Right forelimb (tissue), 1 donor: ENCODE measurements at regions not wholly inside any gene's neighbourhood (a gene's known extent, or its start where the extent isn't known, plus 50 kb on each side); places are given as distances from the start of the nearest gene placed in this dataset.

Source experiments
- DNase-seq: peaks from one replicate; pipeline ENCODE4 v3.0.0-alpha.2; 2018

DNA sequence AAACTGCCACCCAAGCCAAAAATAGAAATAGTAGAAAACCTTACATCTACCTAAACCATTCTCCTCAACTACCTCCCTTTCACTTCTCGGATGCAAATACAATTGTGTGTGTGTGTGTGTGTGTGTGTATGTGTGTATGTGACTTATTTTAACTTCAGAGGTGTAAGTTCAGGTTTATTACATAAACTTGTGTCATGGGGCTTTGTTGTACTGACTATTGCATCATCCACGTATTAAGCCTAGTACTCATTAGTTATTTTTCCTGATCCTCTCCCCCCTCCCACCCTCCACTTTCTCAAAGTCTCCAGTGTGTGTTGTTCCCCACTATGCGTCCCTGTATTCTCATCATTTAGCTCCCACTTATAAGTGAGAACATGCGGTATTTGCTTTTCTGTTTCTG is 592.5 kb upstream of the ATP2B1 start:
- DNase-seq, result no peak

- no peak for DNase-seq
These were observed 591.0 kb upstream of the ATP2B1 start for GRCh38 chr12:90299666-90300065.

DNA sequence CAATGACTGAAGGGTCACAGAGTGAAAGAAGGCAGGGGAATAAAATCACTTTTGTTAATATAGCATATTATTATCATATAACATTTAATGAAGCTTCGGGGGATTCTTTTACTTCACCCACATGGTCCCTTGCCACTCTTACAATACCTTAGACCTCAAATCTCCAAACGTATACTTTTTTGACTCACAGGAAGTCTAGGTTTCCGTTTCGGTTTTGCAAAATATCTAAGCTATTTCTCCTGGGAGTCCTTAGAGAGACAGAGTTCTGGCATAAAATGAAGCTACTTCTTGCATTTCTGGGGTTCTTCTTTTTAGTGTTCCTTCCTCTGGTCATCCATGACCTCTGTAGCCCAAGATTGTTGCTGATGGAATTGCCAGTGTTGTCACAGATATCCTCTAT is 590.5 kb upstream of the ATP2B1 start:
- DNase-seq, result no peak

DNA sequence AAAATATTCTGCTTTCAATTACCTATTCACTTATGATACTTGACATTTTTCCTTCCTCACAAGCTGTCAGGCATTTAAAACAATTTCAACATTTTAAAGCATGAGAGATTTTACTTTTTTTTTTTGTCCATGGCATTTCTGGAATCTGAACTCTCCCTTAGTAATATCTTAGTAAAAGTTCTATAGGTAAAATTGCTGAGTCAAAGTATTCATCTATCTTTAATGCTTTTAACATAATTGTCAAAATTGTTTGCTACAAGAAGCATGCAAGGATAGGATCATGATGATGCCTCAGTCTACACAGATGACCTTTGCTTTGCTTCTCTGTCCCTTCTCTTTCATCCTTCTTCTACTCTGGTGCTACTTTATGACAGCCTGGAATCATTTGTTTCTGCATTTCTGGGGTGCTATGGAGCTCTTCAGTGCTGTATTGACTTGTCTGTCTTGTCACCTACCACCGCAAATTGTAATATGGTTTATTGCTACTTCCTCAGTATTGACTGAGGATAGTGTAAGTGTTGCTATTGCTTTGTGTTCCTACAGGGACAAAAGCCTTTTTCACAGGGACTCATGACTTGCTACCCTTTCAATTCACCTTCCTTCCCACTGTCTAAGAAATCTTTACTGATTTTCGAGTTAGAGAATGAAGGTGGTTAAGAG is 589.8 kb upstream of the ATP2B1 start:
- DNase-seq, result no peak

DNA sequence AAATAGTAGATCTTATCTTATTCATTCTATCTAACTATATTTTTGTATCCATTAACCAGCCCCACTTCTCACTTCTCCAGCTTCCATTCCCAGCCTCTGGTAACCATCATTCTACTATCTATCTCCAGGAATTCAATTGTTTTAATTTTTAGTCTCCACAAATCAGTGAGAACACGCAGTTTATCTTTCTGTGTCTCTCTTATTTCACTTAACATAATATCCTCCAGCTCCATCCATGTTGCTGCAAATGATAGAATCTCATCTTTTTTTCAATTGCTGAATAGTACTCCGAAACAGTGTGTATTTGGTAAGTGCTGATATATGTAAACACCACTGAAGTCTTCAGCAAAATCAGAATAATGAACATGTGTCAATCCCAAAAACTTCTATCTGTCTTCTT is 587.2 kb upstream of the ATP2B1 start:
- no peak for DNase-seq

DNA sequence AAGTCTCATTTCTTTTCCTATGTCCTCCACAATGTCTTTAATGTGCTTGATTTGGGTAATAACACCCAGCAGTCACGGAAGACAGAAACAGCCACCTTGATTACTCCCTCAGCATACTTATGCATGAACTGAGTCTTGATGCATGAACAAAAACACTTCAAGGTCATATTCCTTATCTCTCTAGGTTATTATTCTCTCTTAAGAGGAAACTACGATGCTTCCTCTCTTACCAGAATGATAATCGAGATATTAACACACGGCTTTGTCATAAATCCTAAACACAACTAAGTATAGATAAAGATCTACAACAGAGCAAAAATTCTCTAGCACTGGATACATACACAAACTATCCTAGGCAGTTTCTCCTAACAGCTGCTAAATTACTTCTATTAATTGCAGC is 583.5 kb upstream of the ATP2B1 start:
- no peak for DNase-seq

GRCh38 chr12:90290980-90291975 is 582.6 kb upstream of the ATP2B1 start:
- no peak for DNase-seq

DNA sequence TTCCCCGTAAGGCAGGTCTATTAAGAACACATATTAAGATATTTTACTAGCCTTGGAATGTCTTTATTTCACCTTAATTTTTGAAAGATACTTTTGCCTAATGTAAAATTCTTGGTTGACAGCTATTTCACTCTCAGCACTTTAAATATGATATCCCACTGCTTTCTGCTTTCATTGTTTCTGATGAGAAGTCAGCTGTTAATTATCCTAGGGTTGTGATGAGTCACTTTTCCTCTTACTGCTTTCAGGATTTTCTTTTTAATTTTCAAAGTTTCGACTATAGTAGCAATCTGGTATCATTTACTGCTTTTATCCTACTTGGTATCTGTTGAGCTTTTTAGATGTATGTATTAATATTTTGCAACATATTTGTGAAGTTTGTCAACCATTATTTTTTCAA is 578.9 kb upstream of the ATP2B1 start:
- DNase-seq, result no peak

GRCh38 chr12:90281154-90281868 is 572.7 kb upstream of the ATP2B1 start:
- DNase-seq, result no peak

- no peak for DNase-seq
These were observed 572.0 kb upstream of the ATP2B1 start for GRCh38 chr12:90280564-90281058.

- DNase-seq, result no peak
These were observed 571.4 kb upstream of the ATP2B1 start for GRCh38 chr12:90280033-90280432.

DNA sequence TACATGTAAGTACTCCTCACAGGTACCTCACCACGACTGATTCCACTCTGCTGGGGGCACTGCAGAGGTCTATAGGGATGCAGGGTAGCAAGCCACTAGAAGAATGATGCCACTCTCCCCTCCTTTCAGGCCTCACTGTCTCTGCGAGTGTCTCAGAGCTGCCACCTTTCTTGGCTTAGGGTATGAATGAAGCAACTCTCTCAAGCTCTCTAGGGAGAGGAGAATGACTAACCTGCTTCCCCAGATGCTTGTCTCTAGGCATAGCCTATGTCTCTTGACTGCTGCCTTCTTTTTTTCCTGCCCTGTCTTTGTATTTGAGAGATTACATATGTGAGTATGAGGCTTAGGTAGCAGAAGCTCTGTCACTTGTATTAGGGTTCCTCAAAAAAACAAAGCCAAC is 566.5 kb upstream of the ATP2B1 start:
- no peak for DNase-seq

GRCh38 chr12:90274407-90274806 is 565.8 kb upstream of the ATP2B1 start:
- no peak for DNase-seq

DNA sequence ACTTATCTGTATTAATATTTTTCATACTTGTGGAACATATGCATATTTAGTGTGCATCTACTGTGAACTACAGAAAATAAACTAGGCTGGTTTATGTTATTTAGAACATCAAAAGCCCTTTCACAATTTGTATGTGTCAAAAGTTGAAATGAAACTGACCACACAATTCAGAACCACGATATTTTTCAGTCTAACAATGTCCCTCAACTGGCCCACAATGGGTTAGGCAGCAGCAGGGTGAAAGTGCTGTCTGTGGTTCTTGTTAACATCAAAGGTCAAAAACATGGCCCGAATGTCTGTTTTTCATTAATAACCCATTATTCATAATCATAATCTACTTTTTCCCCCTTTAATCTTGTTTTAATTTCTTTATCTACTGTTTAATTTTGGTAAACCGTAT is 559.9 kb upstream of the ATP2B1 start:
- no peak for DNase-seq

GRCh38 chr12:90262251-90262650 is 553.6 kb upstream of the ATP2B1 start:
- no peak for DNase-seq

GRCh38 chr12:90261283-90261682 is 552.6 kb upstream of the ATP2B1 start:
- DNase-seq, result no peak

- no peak for DNase-seq
These were observed 551.5 kb upstream of the ATP2B1 start for GRCh38 chr12:90260136-90260535.

DNA sequence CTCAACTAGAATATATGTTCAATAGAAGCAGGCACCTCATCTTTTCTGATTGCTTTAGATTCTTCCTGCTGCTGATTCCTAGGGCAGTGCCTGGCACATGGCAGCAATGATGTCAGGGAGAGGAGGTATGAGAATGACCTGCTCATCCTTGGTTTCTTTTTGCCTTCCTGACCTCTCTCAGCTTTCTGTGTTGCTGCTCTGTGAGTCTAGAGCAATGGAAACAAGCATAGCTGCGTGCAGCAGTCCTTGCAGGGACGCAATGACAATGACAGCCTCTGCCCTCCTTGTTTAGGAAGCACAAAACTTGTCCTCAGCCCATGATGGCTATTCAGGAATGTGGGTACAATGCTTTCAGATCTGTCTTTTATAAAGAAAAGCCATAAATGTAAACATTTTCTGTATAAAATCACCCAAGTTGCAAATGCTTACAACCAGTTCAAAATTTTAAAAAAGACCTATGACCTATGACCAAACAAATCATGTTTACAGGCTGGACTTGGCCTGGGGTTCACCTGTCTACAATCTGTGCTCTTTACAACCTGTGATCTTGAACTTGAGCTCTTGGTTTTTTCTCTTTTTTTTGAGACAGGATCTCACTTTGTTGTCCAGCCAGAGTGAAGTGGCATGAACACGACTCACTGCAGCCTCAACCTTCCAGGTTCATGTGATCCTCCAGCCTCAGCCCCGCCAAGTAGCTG is 549.4 kb upstream of the ATP2B1 start:
- no peak for DNase-seq

DNA sequence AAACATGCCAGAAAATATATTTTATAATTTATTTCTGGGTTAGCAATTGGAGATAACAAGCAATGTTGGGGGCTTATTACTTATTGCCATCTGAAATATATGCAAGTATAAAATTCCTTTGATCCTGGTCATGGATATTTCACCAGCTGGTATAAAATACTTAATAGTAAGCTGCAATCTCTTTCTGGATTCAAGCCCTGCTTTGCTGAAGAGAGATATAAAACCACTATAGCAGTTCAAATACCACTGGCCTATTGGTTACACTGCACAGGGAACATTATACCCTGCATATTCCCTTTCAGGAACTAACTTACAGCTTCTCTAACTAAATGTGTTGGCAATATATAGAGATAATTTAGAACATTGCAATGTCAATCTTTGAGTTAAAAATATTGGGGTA is 546.2 kb upstream of the ATP2B1 start:
- DNase-seq, result no peak

- DNase-seq, result peak; percentile 68
These were observed 545.1 kb upstream of the ATP2B1 start for GRCh38 chr12:90253674-90254181.

DNA sequence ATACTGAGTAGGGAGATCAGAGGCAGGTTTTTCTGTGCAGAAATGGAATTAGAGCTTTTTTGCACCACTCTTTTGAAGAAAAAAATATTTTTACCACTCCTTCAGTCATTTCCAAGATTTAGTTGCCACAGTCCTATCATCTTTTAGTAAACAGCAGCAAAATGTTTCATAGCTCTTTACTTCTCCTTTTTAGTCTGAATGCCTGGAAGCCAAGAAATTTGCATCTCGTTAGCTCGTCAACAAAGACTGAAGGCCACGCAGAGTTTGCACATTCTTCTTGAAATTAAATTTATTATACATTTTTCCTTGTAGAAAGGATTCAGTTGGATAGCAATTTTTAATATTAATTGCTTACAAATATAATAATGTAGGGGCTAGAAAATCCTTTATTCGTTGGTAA is 544.5 kb upstream of the ATP2B1 start:
- no peak for DNase-seq

DNA sequence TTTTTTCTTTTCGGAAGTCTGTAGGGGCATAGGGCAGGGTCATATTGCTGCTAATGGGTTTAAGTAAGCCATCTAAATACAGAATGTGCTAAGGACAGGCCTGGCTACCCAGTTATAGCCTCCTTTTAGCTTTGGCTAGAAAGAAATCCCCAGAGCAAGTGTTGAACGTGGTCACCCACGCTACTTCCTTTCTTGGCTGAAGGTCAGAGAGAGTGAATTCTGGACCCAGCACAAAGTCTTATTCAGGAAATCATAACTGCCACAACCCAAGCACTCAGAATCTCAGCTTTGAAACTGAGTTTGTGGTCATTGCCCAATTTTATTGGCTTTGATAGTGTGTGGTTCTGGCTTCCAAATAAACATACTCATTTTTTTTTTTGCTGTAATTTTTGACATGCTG is 542.1 kb upstream of the ATP2B1 start:
- peak; percentile 49 for DNase-seq

DNA sequence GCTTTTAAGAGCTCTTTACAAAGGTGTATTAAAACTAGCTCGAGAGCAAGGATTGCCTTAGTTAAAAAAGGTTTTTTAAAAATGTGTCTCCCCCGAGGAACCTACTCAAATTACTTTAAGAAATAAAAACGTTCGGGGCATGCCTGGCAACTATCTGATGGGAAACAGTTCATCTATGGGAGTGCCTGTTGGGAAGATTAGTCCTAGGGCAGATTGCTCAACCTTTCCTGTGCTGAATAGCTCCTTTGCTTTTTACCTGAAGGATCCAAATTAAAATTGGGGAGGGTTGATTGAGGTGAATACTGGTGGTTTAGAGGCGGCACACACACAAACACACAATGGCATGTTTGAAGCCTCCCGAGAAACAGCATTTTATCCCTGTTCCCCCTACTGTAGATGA is 541.4 kb upstream of the ATP2B1 start:
- no peak for DNase-seq
